HK-2 (cell line): ENCODE measurements at regions not wholly inside any gene's neighbourhood (a gene's known extent, or its start where the extent isn't known, plus 50 kb on each side); places are given as distances from the start of the nearest gene placed in this dataset.
"Not testable (repeated sequence)": the region's sequence is repeated elsewhere in the genome, so short reads cannot be mapped to it uniquely, and the experiment has no call there.

Experiments used
- DNase-seq: peaks from one replicate; pipeline ENCODE4 v3.0.0-alpha.2; 2018; ENCODE audit not compliant: unreplicated experiment

DNA sequence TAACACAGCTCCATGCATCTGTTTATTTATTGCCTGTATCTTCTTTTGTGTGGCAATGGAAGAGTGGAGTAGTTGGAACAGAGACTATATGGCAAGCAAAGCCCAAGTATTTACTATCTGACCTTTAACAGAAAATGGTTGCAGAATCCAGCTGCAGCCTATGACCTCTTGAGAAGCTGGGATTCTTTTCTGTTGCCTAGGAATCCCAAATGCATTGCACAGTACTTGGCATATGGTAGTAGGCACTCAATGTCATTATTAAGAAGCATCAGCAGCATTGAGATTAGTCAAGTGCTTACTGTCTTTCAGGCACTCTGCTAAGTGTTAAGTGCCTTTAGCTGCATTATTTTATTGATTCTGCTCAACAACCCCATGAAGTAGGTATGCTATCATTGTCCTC is 331.6 kb downstream of the CCDC85A start:
- no peak for DNase-seq

DNA sequence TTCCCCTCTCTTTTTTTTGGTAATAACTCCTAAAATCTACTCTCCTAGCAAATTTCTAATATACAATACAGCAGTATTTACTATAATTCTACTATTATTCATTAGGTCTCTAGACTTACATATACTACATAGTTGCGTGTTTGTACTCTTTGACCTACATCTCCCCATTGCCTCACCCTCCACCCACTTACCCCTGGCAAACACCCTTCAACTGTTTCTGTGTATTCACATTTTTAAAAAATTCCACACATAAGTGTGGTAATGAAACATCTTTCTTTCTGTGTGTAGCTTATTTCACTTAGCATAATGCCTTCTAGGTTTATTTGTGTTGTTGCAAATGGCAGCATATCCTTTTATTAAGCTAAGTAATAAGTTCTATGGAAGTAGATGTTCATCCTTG is 336.0 kb downstream of the CCDC85A start:
- DNase-seq: no peak

DNA sequence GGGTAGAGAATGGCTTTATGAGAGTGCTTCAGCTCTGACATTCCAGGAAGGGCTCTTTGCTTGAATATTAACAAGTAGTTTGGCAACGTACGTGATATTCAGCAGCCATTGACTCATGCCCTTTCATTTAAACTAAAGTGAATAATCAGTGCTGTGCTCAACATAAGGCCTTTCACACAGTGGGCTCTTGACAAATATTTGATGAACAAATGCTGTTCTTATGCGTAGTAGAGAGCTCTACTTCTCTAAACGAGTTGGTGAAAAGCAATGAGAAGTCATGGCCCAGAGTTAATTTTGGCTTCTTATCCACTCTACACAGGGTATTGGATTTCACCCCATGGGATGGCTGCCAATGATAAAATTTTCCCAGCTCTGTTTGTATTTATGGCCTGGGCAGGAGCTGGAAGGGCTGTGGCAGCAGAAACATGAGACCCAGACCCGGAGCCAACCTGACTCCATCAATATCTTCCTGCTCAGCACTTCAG is 338.9 kb downstream of the CCDC85A start:
- peak; percentile 6 for DNase-seq

DNA sequence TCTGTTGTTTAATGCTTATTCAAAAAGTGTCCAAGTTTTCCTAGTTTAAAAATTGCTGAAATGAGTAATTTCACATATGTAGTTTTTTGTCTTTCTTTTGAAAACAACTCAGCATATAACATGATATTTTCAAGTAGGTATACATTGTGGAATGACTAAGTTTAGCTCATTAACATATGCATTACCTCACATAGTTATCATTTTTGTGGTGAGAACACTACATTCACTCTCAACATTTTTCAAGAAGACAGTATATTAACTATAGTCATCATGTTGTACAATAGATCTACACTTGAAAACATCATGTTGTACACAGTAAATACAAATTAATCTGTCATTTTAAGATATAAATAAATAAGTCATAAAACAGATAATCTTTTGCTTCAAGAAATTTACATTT is 340.0 kb downstream of the CCDC85A start:
- no peak for DNase-seq

DNA sequence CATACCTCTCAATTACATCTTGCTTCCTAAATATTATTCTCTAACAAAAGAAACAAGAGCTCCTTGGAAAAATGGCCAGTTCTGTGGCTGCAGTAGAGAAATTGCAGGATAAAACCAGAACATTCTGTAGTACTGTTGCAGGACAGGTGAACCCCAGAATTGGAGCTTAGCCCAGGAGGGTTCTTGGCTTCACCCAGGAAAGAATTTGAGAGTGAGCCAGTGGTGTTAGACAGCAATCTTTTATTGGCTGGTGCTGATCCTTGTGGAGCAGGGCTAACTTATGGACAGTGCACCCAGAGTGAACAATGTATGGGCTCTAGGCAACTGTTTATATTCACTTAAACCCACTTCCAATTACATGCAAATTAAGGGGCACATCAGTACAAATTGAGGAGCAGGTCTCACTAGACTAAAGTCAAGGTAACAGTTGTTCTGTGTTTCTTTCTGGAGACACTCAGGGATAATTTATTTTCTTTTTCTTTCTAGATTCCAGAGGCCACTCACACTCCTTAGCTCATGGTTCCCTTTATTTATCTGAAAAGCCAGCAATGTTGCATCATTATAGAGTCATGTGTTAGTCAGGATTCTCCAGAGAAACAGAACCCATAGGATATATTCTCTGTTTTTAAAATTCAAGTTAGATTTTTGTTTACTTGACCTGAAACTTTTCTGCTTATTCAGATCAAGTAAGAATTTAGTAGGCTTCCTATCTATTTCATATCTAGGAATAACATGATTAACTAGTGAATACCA is 348.1 kb downstream of the CCDC85A start:
- no peak for DNase-seq

DNA sequence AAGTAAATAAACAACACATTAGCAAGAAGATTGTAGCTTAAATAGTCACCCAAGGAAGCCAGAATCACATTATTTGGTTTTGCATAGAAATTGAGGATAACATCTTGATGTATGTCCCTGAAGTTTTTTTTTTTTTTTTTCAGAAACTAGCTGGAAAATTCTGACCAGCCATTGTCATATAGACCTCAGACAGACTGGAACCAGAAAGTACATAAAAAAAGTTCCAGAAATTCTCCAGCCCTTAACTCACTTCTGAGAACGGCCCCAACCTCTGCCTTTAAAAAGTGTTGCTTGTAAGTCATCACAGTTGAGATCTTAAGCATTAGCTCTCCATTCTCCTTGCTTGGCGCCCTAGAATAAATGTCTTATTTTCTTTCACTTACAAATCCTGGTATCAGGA is 350.5 kb downstream of the CCDC85A start:
- no peak for DNase-seq

DNA sequence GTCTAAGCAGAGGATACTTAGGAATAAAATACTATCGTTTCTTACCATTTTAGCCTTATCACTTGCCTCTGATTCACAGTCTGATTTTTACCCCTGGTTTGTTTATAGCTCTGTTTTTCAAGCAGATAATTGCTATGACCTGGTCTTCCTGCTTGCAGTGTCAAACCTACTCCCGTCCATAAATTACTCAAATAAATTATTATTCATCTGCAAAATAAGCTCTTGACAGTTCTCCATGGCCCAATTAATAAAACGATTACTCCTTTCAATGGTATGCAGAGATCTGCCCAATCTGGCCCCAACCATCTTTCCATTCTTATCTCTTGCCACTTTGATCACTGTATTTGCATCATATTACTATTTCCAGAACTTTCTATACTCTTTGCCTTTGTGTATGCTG is 354.0 kb downstream of the CCDC85A start:
- DNase-seq: no peak

DNA sequence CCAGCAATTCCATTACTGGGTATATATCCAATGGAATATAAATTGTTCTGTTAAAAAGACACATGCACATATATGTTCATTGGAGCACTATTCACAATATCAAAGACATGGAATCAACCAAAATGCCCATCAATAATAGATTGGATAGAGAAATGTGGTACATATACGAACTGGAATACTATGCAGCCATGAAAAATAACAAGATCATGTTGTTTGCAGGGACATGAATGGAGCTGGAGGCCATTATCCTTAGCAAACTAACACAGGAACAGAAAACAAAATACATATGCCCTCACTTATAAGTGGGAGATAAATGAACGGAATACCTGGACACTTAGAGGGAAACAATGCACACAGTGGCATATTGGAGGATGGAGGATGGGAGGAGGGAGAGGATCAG is 355.8 kb downstream of the CCDC85A start:
- no peak for DNase-seq

DNA sequence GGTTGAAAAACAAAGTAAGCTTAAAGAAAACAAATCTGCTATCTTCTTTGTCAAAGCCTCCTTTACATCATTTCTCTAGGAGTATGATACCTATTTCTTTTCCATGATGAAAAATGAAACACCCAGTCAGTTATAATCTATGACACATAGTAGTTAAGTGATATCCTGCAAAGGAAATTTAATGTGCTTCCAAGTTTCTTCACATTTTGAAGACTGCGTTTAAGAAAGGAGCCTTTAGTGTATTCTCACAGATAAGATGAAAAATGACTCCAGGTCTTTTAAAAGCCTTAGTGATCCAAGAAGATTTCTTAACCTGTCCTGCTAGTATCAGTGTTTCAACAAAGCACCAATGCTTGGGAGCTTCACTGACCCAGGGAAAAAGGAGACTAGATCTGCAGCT is 356.7 kb downstream of the CCDC85A start:
- DNase-seq: no peak

DNA sequence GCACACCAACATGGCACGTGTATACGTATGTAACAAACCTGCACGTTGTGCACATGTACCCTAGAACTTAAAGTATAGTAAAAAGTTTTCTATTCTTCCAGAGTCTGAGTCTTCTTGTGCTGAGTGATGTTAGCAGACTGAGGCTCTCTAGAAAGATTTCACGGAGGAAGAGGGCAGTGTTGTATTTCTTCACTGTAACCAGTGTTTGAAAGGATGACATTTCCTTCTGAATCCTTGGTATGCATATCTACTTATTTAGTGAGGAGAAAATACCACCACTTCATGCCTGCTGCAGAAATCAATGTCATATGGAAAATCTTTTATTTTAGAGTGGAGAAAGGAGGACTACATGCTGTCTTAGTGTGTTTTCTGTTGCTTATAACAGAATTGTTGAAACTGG is 357.1 kb downstream of the CCDC85A start:
- no peak for DNase-seq

DNA sequence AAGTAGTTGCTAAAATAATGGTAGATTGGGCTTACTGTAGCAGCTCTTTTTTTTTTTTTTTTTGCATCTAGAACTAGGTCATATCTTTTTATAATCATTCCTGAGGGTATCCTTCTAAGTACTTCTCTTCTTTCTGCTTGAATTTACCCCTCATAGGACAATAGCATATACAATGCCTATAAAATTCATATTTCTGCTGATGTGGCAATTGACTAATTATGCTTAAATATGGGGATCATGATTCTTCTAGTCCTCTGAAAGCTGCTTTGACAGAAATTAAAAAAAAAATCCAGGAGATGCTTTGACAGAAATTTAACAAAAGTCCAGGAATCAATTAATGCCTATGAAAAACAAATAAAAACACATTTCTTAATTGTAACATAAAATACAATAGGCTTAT is 358.4 kb downstream of the CCDC85A start:
- no peak for DNase-seq

DNA sequence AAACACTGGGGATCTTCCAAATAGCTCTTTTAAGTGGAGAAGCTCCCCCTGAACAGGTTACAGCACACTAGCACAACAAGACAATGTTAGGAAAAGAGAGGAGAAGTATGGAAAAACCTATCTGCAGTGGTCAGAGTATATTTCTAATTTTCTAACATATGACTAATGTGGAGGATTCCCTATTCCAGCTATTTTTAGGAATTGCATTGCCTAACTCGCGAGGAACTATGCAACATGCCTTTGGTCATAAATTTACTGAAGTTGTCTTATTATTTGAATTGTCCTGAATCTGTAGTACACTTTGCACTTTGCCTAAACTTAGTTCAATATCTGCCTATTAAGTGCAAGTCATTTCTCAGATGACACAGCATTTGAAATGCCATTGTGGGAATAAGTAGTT is 381.4 kb downstream of the CCDC85A start:
- no peak for DNase-seq

DNA sequence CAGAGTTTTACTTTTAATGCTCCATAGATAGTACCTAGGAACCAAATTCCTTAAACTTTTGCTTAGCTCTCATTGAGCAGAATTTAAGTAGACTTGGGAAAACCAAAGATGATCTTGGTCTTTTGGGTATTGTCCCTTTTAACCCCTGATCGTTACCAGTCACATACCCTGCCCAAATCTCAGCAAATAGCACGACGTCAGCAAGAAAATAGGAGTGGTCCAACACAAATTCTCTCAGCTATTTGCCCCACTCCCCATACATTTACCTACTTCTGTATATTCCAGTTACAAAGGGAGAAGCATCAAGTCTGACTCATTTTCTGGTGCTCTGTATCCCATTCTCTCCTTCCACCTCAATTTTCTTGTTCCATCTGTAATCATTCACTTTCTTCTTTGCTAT is 387.3 kb downstream of the CCDC85A start:
- no peak for DNase-seq

DNA sequence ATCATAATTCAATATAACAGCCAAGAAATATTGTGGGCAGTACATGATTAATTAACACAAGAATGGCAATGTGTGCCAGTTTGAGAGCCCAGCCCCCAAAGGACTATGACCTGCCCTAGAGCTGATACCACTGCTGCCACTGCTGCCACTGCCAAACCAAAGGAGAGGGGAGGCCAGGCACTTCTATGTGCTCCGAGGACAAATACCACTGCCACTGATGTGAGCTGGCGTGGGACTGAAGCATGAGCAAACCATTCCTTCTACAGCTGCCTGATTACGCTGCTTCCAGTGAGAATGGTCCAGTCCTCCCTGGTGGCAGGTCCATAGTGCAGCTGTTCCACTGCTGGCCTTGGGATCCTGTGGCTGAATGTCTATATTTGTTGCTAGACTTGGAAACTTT is 392.2 kb downstream of the CCDC85A start:
- DNase-seq: no peak

DNA sequence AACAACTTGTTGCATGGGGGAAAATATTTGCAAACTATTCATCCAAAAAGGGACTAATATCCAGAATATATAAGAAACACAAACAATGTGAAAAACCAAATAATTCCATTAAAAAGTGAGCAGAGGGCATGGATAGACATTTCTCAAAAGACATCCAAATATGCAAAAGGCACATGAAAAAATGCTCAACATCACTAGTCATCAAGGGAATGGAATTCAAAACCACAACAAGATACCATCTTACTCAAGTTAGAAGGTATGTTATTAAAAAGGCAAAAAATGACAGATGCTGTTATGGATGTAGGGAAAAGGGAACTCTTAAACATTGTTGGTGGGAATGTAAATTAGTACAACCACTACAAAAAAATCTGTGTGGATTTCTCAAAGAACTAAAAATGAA is 396.5 kb downstream of the CCDC85A start:
- no peak for DNase-seq

DNA sequence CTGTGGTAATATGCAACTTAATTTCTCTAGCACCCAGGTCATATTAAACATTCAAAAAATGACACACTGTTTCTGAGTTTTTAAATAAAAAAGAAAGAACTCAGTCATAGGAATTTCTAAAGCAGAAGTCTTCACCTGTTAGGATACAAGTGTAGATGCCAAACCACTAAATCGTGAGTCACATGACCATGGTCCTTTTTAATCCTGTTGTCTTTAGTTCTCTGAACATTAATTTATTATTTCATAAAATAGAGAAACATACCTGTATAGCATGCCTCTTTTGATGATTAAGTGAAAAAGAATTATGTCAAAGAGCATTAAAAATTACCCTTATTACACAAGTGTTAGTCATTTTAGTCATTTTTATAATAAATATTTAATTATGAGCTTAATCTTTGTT is 398.8 kb downstream of the CCDC85A start:
- DNase-seq: no peak

DNA sequence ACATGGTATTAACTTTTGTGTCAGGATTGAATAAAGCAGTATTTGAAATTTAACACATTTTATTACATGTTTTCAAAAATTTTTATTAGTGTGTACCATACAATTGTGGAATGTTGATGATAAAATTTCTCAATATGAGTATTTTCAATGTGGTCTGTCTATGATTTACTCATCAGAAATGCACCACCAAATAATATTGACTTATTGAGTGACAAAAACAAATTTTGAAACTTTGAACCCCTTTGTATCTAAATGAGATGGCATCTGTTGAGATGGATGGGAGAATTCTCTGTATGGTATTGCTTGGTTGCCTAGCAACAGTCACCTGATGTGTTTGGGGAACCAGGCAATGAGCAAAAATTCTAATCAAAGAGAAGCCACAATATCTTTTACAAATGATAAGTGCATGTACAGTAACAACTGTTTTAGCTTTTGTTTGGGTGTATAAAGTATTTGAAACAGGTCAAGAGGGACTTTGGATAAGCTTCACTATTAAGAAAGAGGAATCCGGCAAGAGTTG is 400.1 kb downstream of the CCDC85A start:
- no peak for DNase-seq

DNA sequence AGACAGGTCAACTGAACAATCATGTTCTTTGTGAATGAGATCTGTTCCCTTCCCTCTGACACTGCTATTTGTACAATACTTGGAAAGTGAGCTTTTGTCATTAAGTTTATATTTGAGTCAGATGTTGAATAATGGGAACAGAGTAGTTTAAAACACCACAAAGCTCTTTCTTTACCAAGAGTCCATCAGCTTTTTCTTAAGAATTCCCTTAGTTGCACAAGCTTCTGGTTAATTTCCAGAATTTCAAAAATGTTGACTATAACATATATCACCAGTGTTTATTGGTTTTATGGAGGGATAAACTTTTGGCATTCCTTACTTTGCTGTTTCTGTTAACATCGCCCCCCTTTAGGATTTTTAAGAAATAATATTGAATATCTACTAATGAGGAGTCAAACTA is 403.7 kb downstream of the CCDC85A start:
- no peak for DNase-seq

DNA sequence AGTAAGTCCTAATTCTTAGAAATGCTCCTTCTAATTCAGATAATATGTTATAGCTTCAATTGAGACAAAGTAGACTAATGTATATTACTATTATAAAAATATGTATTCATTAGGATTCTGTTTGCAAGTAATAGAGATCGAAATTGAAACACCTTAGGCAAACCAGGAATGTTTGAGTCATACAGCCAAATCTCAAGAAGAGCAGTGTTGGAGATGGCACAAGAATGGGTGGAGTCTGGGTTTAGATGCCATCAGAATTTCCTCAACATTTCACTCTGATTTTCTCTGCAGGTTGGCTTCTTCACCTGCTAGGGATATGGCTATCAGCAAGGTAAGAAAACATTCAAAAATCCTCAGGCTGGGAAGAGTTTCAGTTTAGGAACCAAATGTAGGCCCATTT is 405.4 kb downstream of the CCDC85A start:
- no peak for DNase-seq

DNA sequence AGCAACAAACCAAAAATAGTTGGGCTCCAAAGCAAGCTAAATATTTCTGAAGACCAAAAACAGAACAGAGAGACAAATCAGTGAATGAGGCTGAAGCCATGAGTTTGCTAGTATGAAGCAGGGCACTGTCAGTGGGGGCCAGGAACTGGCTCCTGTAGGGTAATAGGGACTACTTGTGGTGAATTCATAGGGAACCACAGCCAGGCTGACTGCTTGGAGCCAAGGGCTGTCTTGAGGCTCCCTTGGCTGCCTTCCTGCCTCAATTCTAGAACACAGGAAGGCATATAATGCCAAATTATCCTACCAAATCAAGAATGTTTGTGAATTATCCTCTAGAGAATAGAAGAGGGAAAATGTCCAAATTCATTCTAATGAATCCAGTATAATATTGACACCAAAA is 406.0 kb downstream of the CCDC85A start:
- DNase-seq: no peak

DNA sequence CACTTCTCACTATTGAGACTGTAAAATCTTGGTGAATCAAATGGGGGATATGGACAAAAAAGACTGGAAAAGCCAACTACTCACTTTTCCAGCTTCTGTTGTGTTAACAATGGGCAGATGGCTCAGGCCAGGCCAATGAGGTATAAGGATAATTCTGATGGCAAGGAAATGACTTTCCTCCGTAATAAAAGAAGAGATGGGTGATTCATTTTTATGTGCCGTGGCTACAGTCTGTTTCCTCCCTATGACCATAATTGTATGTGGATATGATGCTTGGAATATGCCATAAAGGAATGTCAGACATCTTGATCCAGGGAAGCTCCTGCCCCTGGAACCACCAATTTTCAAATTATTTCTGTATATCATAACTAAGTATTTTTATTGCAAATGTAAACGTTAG is 406.8 kb downstream of the CCDC85A start:
- DNase-seq: no peak

DNA sequence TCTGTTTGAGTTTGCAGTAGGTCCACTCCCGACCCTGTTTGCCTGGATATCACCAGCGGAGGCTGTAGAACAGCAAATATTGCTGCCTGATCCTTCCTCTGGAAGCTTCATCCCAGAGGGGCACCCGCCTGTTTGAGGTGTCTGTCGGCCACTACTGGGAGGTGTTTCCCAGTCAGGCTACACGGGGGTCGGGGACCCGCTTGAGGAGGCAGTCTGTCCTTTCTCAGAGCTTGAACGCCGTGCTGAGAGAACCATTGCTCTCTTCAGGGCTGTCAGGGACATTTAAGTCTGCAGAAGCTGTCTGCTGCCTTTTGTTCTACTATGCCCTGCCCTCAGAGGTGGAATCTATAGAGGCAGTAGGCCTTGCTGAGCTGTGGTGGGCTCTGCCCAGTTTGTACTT is 422.3 kb downstream of the CCDC85A start:
- not testable (repeated sequence) for DNase-seq

DNA sequence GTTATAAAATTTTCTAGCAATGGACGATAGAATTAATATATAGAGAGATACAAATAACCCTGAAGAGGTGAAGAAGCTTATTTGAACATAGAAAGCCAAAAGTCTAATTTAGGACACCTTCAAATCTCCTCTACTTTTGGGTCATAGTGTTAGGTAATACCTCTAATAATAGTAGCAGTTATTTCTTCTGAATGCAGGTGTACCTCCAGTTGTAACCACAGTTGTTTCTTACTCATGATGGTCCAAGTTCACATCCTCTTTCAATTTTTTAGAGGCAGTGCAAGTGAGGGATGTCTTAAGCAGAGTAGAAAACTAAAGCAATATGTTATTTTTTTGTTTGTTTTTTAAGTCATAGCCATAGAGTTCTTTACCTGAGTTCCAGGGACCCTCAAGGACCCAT is 429.5 kb downstream of the CCDC85A start:
- DNase-seq: no peak

DNA sequence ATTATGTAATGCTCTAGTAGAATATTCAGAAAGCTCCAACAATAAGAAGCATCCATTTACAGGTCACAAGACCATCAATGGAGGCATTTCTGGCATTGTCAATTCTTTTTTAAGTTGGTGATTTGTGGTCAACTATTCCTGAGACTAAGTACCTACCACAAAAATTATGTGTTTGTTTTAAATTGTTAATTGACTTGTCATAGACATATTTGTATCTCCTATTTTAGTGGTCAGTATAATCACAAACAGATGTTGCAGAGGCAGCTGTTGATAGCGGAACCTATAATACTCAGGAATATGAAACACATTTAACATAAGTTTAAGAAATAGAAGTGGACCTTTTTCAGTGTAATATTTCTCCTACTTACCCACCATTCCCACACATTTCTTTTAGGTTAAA is 430.1 kb downstream of the CCDC85A start:
- no peak for DNase-seq
